ENCODE measurements at regions not wholly inside any gene's neighbourhood (a gene's known extent, or its start where the extent isn't known, plus 50 kb on each side); places are given as distances from the start of the nearest gene placed in this dataset.

- ChIA-PET RAD21 (ENCODE audit: low non-redundant PET in 1 of 2, low total read pairs in 2 of 2, uncharacterized antibody in 2 of 2, unreplicated experiment in 2 of 2) (no interaction called here), CTCF (no interaction called here), POLR2A (no interaction called here)
- no peaks in the 10 kb centered on the region for H4K20me1 ChIP-seq (ENCODE audit: insufficient read depth)
- no peaks in the 10 kb centered on the region for H3K36me3 ChIP-seq (ENCODE audit: control insufficient read depth in 1 of 2, insufficient read depth in 2 of 2, low read length in 2 of 2)
- H3K9ac ChIP-seq (ENCODE audit: low read length): no peak overlapping the region
- no peaks in the 10 kb centered on the region for H3K79me2 ChIP-seq (ENCODE audit: insufficient read depth, low read length)
- intact Hi-C loops (cut with micrococcal nuclease): no loop called here
- no TSS peak for BruUV-seq (replicated peaks)
- no peaks in the 10 kb centered on the region for H3K4me1 ChIP-seq (ENCODE audit: control insufficient read depth in 1 of 2, insufficient read depth in 2 of 2, low read length in 2 of 2)
- no peak for DNase-seq (ENCODE audit: low read depth, low spot score)
- H3K27me3 ChIP-seq (ENCODE audit: insufficient read depth, low read length): no peaks in the 10 kb centered on the region
- no peak overlapping the region for H3K27ac ChIP-seq (ENCODE audit: low read depth, low read length)
- TF ChIP-seq POLR2A (IDR thresholded peaks at IDR 0.05; ENCODE audit: borderline replicate concordance, extremely low read depth, insufficient read depth, insufficient read length): no peak
- no peak for TF ChIP-seq ZFX (IDR thresholded peaks at IDR 0.05)
- no peak for TF ChIP-seq SIN3A (IDR thresholded peaks at IDR 0.05; ENCODE audit: low read depth)
- no peak for TF ChIP-seq TCF7L2 (IDR thresholded peaks at IDR 0.05; ENCODE audit: borderline replicate concordance, extremely low read depth, insufficient read depth, insufficient read length)
- no peak for TF ChIP-seq YY1 (IDR thresholded peaks at IDR 0.05; ENCODE audit: extremely low read depth, insufficient replicate concordance, low read depth, low read length)
- TF ChIP-seq SP1 (IDR thresholded peaks at IDR 0.05; ENCODE audit: low read depth): no peak
- no peak for TF ChIP-seq REST (IDR thresholded peaks at IDR 0.05; ENCODE audit: low read depth)
- TF ChIP-seq SRF (IDR thresholded peaks at IDR 0.05; ENCODE audit: low read depth): no peak
- TF ChIP-seq POLR2AphosphoS5 (IDR thresholded peaks at IDR 0.05; ENCODE audit: low read depth, low read length): no peak
- TF ChIP-seq, protein P1, sequence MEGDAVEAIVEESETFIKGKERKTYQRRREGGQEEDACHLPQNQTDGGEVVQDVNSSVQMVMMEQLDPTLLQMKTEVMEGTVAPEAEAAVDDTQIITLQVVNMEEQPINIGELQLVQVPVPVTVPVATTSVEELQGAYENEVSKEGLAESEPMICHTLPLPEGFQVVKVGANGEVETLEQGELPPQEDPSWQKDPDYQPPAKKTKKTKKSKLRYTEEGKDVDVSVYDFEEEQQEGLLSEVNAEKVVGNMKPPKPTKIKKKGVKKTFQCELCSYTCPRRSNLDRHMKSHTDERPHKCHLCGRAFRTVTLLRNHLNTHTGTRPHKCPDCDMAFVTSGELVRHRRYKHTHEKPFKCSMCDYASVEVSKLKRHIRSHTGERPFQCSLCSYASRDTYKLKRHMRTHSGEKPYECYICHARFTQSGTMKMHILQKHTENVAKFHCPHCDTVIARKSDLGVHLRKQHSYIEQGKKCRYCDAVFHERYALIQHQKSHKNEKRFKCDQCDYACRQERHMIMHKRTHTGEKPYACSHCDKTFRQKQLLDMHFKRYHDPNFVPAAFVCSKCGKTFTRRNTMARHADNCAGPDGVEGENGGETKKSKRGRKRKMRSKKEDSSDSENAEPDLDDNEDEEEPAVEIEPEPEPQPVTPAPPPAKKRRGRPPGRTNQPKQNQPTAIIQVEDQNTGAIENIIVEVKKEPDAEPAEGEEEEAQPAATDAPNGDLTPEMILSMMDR (IDR thresholded peaks at IDR 0.05 in 2 of 3, conservative IDR thresholded peaks at IDR 0.05 in 1 of 3; ENCODE audit: borderline replicate concordance in 1 of 3, insufficient read depth in 1 of 3, low read depth in 2 of 3, low read length in 2 of 3): no peak
- no peak for TF ChIP-seq MAX (IDR thresholded peaks at IDR 0.05)
- TF ChIP-seq RAD21 (IDR thresholded peaks at IDR 0.05; ENCODE audit: low read depth): no peak
- TF ChIP-seq CBX3 (IDR thresholded peaks at IDR 0.05; ENCODE audit: low read depth): no peak
- TF ChIP-seq ZBTB33 (IDR thresholded peaks at IDR 0.05; ENCODE audit: extremely low read depth, insufficient replicate concordance, low read length): no peak
- no peak for TF ChIP-seq EZH2phosphoT487 (IDR thresholded peaks at IDR 0.05; ENCODE audit: borderline replicate concordance)
- no peaks in the 10 kb centered on the region for H3K9me3 ChIP-seq (ENCODE audit: control insufficient read depth in 1 of 2, insufficient read depth in 1 of 2, low read depth in 1 of 2, low read length in 2 of 2)
- H3K4me2 ChIP-seq (ENCODE audit: low read length): no peak overlapping the region
- no peaks in the 10 kb centered on the region for H3K9me2 ChIP-seq (ENCODE audit: insufficient read depth)
- ATAC-seq: no peak
- H3K4me3 ChIP-seq (replicated peaks in 1 of 2; ENCODE audit: low read depth in 1 of 2, low read length in 2 of 2): no peak overlapping the region
- H2AFZ ChIP-seq (ENCODE audit: low read depth, low read length, poor library complexity, severe bottlenecking): no peak overlapping the region
Measured at GRCh38 chr4:34629451-34629850, 1614.9 kb downstream of the ARAP2 start.

Data from HCT116 (cell line).